HepG2 (cell line): ENCODE measurements at regions not wholly inside any gene's neighbourhood (a gene's known extent, or its start where the extent isn't known, plus 50 kb on each side); places are given as distances from the start of the nearest gene placed in this dataset.
A peak's percentile ranks its signal among the peaks of the same experiment; 100 is the strongest.

Experiments
- ASH2L ChIP-seq: fragments of 300-600, 200-600 bp; sonication (generic); IDR thresholded peaks from 2 replicates; pipeline ENCODE4 v1.7.0; 2017; ENCODE audit warnings: low read depth, mild to moderate bottlenecking, moderate library complexity, mixed read lengths, low read length; ENCODE audit not compliant: insufficient read length
- BRF2 ChIP-seq: sonication (generic); formaldehyde crosslinking; IDR thresholded peaks from 2 replicates; pipeline ENCODE4 v1.8.1; 2022; ENCODE audit warnings: mild to moderate bottlenecking, missing genetic modification reagents
- CSRNP2 ChIP-seq: sonication (generic); formaldehyde crosslinking; conservative IDR thresholded peaks from 2 replicates; pipeline ENCODE4 v1.8.0; 2022; ENCODE audit warnings: low read depth, missing genetic modification reagents
- GPN1 ChIP-seq: sonication (generic); formaldehyde crosslinking; IDR thresholded peaks from 2 replicates; pipeline ENCODE4 v1.5.1; 2020; ENCODE audit warnings: missing genetic modification reagents, borderline replicate concordance
- HIVEP1 ChIP-seq: sonication (generic); formaldehyde crosslinking; IDR thresholded peaks from 2 replicates; pipeline ENCODE4 v1.4.0; 2020; ENCODE audit warnings: mild to moderate bottlenecking, missing genetic modification reagents
- IKZF4 ChIP-seq: sonication (generic); formaldehyde crosslinking; IDR thresholded peaks from 2 replicates; pipeline ENCODE4 v1.5.1; 2020; ENCODE audit warnings: borderline replicate concordance, mild to moderate bottlenecking, low read depth, missing genetic modification reagents; ENCODE audit errors: not compliant biosample characterization
- NKX3-1 ChIP-seq: sonication (generic); formaldehyde crosslinking; IDR thresholded peaks from 2 replicates; pipeline ENCODE4 v1.5.0; 2020; ENCODE audit warnings: missing genetic modification reagents
- NR2C2 ChIP-seq: sonication (generic); formaldehyde crosslinking; IDR thresholded peaks from 2 replicates; pipeline ENCODE4 v1.4.0; 2020; ENCODE audit warnings: missing genetic modification reagents, mild to moderate bottlenecking, moderate library complexity, borderline replicate concordance
- RARG ChIP-seq: sonication (generic); formaldehyde crosslinking; IDR thresholded peaks from 2 replicates; pipeline ENCODE4 v1.4.0; 2020; ENCODE audit warnings: low read depth, mild to moderate bottlenecking, missing genetic modification reagents
- RBAK ChIP-seq: sonication (generic); formaldehyde crosslinking; IDR thresholded peaks from 2 replicates; pipeline ENCODE4 v1.5.1; 2020; ENCODE audit warnings: mild to moderate bottlenecking, missing genetic modification reagents
- RNF2 ChIP-seq: fragments of 450-650 bp; conservative IDR thresholded peaks from 2 replicates; pipeline ENCODE4 v1.6.1; 2016; ENCODE audit warnings: low read depth
- SETDB1 ChIP-seq: sonication (generic); formaldehyde crosslinking; IDR thresholded peaks from 2 replicates; pipeline ENCODE4 v1.5.1; 2020; ENCODE audit warnings: missing genetic modification reagents, mild to moderate bottlenecking, borderline replicate concordance
- SMAD1 ChIP-seq: sonication (generic); formaldehyde crosslinking; IDR thresholded peaks from 2 replicates; pipeline ENCODE4 v1.4.0; 2020; ENCODE audit warnings: missing genetic modification reagents, low read depth, mild to moderate bottlenecking, borderline replicate concordance
- SNAPC2 ChIP-seq: sonication (generic); formaldehyde crosslinking; IDR thresholded peaks from 2 replicates; pipeline ENCODE4 v1.8.1; 2022; ENCODE audit warnings: mild to moderate bottlenecking, missing genetic modification reagents
- TCF7L2 ChIP-seq: IDR thresholded peaks from 2 replicates; pipeline ENCODE4 v1.6.1; 2011; ENCODE audit warnings: mild to moderate bottlenecking, low read depth, low read length, moderate library complexity
- ZMYM4 ChIP-seq: sonication (generic); formaldehyde crosslinking; IDR thresholded peaks from 2 replicates; pipeline ENCODE4 v1.8.1; 2023; ENCODE audit warnings: mild to moderate bottlenecking, missing genetic modification reagents
- ZNF317 ChIP-seq: sonication (generic); formaldehyde crosslinking; IDR thresholded peaks from 2 replicates; pipeline ENCODE4 v1.5.0; 2020; ENCODE audit warnings: mild to moderate bottlenecking, missing genetic modification reagents
- ZNF530 ChIP-seq: sonication (generic); formaldehyde crosslinking; IDR thresholded peaks from 2 replicates; pipeline ENCODE4 v1.5.0; 2020; ENCODE audit warnings: low read depth, mild to moderate bottlenecking, missing genetic modification reagents
- ZNF557 ChIP-seq: sonication (generic); formaldehyde crosslinking; IDR thresholded peaks from 2 replicates; pipeline ENCODE4 v1.4.0; 2020; ENCODE audit warnings: missing genetic modification reagents
- ZNF772 ChIP-seq: sonication (generic); formaldehyde crosslinking; IDR thresholded peaks from 2 replicates; pipeline ENCODE4 v1.5.0; 2020; ENCODE audit warnings: mild to moderate bottlenecking, missing genetic modification reagents
- TF ChIP-seq, protein P1 (sequence below): sonication (generic); formaldehyde crosslinking; IDR thresholded peaks from 2 replicates; pipeline ENCODE4 v1.5.0; 2020; ENCODE audit warnings: mild to moderate bottlenecking, missing genetic modification reagents, borderline replicate concordance
- TF ChIP-seq, protein P2 (sequence below): sonication (generic); formaldehyde crosslinking; conservative IDR thresholded peaks from 2 replicates; pipeline ENCODE4 v1.8.0; 2022; ENCODE audit warnings: mild to moderate bottlenecking, moderate library complexity, missing genetic modification reagents

DNA sequence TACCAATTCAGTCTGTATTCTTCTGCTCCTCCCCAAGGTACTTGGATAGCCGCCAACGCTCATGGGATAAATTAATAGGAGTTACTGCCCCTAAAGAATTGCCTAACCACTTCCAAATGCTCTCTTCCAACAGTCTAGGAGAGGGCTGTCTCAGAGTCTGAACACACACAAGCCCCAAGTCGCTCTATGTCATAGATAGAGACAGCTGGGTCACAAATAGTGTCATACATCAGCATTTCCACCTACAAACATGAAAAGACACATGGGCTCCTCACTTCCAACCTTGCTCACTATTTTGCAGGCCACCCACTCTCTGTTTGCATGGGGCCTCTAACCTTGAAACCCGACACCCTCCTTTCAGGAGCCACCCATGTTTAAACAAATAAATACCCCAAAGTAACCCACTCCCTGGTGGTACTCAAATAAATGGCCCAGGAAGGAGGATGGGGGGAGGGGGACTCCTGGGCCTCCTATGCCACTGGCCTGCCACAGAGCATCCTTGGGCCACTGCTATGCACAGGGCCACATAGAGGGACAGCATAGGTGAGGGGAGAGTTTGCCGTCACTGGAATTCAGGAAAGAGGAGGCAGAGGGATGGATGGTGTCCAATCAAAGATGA lies 265.9 kb downstream of the SOX9 start (continued):
- TF ChIP-seq, protein P1, sequence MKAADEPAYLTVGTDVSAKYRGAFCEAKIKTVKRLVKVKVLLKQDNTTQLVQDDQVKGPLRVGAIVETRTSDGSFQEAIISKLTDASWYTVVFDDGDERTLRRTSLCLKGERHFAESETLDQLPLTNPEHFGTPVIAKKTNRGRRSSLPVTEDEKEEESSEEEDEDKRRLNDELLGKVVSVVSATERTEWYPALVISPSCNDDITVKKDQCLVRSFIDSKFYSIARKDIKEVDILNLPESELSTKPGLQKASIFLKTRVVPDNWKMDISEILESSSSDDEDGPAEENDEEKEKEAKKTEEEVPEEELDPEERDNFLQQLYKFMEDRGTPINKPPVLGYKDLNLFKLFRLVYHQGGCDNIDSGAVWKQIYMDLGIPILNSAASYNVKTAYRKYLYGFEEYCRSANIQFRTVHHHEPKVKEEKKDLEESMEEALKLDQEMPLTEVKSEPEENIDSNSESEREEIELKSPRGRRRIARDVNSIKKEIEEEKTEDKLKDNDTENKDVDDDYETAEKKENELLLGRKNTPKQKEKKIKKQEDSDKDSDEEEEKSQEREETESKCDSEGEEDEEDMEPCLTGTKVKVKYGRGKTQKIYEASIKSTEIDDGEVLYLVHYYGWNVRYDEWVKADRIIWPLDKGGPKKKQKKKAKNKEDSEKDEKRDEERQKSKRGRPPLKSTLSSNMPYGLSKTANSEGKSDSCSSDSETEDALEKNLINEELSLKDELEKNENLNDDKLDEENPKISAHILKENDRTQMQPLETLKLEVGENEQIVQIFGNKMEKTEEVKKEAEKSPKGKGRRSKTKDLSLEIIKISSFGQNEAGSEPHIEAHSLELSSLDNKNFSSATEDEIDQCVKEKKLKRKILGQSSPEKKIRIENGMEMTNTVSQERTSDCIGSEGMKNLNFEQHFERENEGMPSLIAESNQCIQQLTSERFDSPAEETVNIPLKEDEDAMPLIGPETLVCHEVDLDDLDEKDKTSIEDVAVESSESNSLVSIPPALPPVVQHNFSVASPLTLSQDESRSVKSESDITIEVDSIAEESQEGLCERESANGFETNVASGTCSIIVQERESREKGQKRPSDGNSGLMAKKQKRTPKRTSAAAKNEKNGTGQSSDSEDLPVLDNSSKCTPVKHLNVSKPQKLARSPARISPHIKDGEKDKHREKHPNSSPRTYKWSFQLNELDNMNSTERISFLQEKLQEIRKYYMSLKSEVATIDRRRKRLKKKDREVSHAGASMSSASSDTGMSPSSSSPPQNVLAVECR = peak; percentile 25; the same call in 1 of the 2 replicates
- TF ChIP-seq ZMYM4 = peak; percentile 85; the same call in 1 of the 2 replicates
- TF ChIP-seq RNF2 = no peak
- TF ChIP-seq HIVEP1 (CRISPR knock-in tag) = no peak
- no peak for TF ChIP-seq GPN1 (CRISPR knock-in tag)
- TF ChIP-seq BRF2 (CRISPR knock-in tag) = no peak
- no peak for TF ChIP-seq ZNF557 (CRISPR knock-in tag)
- no peak for TF ChIP-seq IKZF4 (CRISPR knock-in tag)
- TF ChIP-seq, protein P2, sequence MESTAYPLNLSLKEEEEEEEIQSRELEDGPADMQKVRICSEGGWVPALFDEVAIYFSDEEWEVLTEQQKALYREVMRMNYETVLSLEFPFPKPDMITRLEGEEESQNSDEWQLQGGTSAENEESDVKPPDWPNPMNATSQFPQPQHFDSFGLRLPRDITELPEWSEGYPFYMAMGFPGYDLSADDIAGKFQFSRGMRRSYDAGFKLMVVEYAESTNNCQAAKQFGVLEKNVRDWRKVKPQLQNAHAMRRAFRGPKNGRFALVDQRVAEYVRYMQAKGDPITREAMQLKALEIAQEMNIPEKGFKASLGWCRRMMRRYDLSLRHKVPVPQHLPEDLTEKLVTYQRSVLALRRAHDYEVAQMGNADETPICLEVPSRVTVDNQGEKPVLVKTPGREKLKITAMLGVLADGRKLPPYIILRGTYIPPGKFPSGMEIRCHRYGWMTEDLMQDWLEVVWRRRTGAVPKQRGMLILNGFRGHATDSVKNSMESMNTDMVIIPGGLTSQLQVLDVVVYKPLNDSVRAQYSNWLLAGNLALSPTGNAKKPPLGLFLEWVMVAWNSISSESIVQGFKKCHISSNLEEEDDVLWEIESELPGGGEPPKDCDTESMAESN = no peak
- TF ChIP-seq TCF7L2 = no peak
- no peak for TF ChIP-seq RBAK (CRISPR knock-in tag)
- TF ChIP-seq RARG (CRISPR knock-in tag) = no peak
- no peak for TF ChIP-seq SNAPC2 (CRISPR knock-in tag)
- peak; percentile 35; the same call in 1 of the 2 replicates for TF ChIP-seq ZNF317 (CRISPR knock-in tag)
- TF ChIP-seq ASH2L = no peak
- peak; percentile 50; the same call in 1 of the 2 replicates for TF ChIP-seq NR2C2 (CRISPR knock-in tag)
- no peak for TF ChIP-seq CSRNP2 (CRISPR knock-in tag)
- no peak for TF ChIP-seq SETDB1 (CRISPR knock-in tag)
- no peak for TF ChIP-seq ZNF530 (CRISPR knock-in tag)
- peak; percentile 72; the same call in 1 of the 2 replicates for TF ChIP-seq ZNF772 (CRISPR knock-in tag)
- TF ChIP-seq NKX3-1 = 0 out of 2 replicates have a peak, but pooled peaks have one; percentile 48
- no peak for TF ChIP-seq SMAD1 (CRISPR knock-in tag)
